Calu3 (cell line): ENCODE measurements at regions not wholly inside any gene's neighbourhood (a gene's known extent, or its start where the extent isn't known, plus 50 kb on each side); places are given as distances from the start of the nearest gene placed in this dataset.
"Not testable (repeated sequence)": the region's sequence is repeated elsewhere in the genome, so short reads cannot be mapped to it uniquely, and the experiment has no call there.

Source experiments
- BruUV-seq: library from RNA; stranded (reverse); fragments of 400-500 nt; replicated peaks from 2 replicates; lab custom pipeline; 2021; lab: Mats Ljungman, UMichigan
- CTCF ChIA-PET: fragments of 300-600 bp; sonication (Branson Sonifier 250); formaldehyde crosslinking; loops from one replicate; lab custom pipeline; 2022; ENCODE audit warnings: antibody characterized with exemption; lab: Charles Lee
- DNase-seq: peaks from one replicate; pipeline ENCODE4 v3.0.0; 2022
- H3K27ac Mint-ChIP-seq: one replicate; pipeline ENCODE4 v1.8.0; 2022; ENCODE audit warnings: mixed read lengths; ENCODE audit not compliant: unreplicated experiment
- H3K27me3 Mint-ChIP-seq: one replicate; pipeline ENCODE4 v1.8.0; 2022; ENCODE audit warnings: mixed read lengths; ENCODE audit not compliant: unreplicated experiment
- H3K36me3 Mint-ChIP-seq: one replicate; pipeline ENCODE4 v1.8.0; 2022; ENCODE audit warnings: mild to moderate bottlenecking, moderate library complexity, mixed read lengths; ENCODE audit not compliant: insufficient read depth, unreplicated experiment
- H3K4me1 Mint-ChIP-seq: one replicate; pipeline ENCODE4 v1.8.0; 2022; ENCODE audit warnings: mild to moderate bottlenecking, low read depth, mixed read lengths; ENCODE audit not compliant: unreplicated experiment
- H3K4me3 Mint-ChIP-seq: one replicate; pipeline ENCODE4 v1.8.0; 2022; ENCODE audit warnings: mild to moderate bottlenecking, low read depth, moderate library complexity, mixed read lengths; ENCODE audit not compliant: unreplicated experiment
- H3K9me3 Mint-ChIP-seq: one replicate; pipeline ENCODE4 v1.8.0; 2022; ENCODE audit warnings: low read depth, mixed read lengths; ENCODE audit not compliant: unreplicated experiment
- intact Hi-C: fragments of 100-400 bp; cut with micrococcal nuclease; formaldehyde crosslinking; loops from one replicate; pipeline ENCODE4 v1.10.0; 2022; ENCODE audit not compliant: unreplicated experiment

- H3K9me3 Mint-ChIP-seq, H3K4me3 Mint-ChIP-seq, BruUV-seq, H3K27me3 Mint-ChIP-seq, CTCF ChIA-PET, intact Hi-C loops, H3K4me1 Mint-ChIP-seq, H3K27ac Mint-ChIP-seq, H3K36me3 Mint-ChIP-seq, DNase-seq: not testable (repeated sequence)
Measured at GRCh38 chr21:8695889-8696288, 1825.5 kb upstream of the TPTE start.

GRCh38 chr21:8701297-8701696 lies 1820.1 kb upstream of the TPTE start:
- peak; percentile 34 for DNase-seq
- H3K27ac Mint-ChIP-seq, H3K9me3 Mint-ChIP-seq, intact Hi-C loops, H3K27me3 Mint-ChIP-seq, H3K4me1 Mint-ChIP-seq, CTCF ChIA-PET, BruUV-seq, H3K36me3 Mint-ChIP-seq, H3K4me3 Mint-ChIP-seq: not testable (repeated sequence)

GRCh38 chr21:8705829-8706228 lies 1815.6 kb upstream of the TPTE start:
- H3K4me3 Mint-ChIP-seq, H3K4me1 Mint-ChIP-seq, DNase-seq, H3K27ac Mint-ChIP-seq, CTCF ChIA-PET, H3K9me3 Mint-ChIP-seq, H3K36me3 Mint-ChIP-seq, intact Hi-C loops, BruUV-seq, H3K27me3 Mint-ChIP-seq: not testable (repeated sequence)
